HG02798 (cell line): ENCODE measurements at regions not wholly inside any gene's neighbourhood (a gene's known extent, or its start where the extent isn't known, plus 50 kb on each side); places are given as distances from the start of the nearest gene placed in this dataset.
A peak's percentile ranks its signal among the peaks of the same experiment; 100 is the strongest.
"Not testable (repeated sequence)": the region's sequence is repeated elsewhere in the genome, so short reads cannot be mapped to it uniquely, and the experiment has no call there.

ENCODE experiments used
- ATAC-seq: cut with Tn5 transposase; IDR thresholded peaks from one replicate; pipeline ENCODE4 v1.9.1; 2021; ENCODE audit warnings: mild to moderate bottlenecking; ENCODE audit not compliant: unreplicated experiment, poor library complexity

DNA sequence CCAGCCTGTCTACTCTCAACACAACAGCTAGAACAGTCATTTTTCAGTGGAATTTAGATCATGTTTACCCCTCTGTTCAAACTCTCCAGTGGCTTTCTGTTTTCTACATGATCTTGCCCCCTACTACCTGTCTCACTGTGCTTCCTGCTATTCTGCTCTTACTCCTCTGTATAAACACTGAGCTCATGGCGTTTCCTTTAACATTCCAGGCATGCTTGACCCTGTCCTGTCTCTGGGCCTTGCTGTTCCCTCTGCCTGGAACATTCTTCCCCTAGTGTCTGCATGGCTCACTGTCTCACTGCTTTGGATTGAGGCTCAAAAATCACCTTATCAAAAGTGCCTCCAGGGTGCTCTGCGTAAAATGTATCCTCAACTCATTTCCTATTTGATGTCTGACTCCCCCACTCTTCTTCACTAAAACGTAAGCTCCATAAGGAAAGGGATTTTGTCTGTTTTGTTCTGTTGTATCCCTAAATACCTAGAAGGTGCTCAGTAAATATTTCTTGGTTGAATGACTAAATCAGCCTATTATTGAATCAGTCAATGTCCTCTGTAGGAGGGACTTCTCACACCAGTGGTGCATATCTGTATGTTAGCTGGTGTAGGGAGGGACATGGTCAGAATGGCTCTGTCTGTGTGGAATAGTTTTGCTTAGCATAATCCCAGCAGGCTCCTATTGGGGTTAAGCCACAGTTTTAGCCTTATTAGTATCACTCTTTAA is 78.0 kb upstream of the VKORC1L1 start:
- ATAC-seq, result not testable (repeated sequence)

DNA sequence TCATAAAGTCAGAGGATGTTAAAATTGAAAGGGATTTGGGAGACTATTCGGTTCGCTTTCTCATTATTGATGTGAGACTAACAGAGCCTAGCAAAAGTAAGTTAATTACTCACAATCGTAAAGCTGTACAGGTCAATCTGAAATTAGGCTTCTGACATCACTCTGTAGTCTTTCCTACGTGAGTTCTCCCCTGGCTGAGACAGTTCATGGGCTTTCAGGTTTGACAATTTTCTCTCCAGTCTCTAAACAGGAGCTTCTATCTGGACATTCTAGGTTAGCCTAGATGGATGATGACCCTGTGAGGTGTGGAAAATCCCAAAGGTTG is 77.5 kb upstream of the VKORC1L1 start:
- ATAC-seq, result not testable (repeated sequence)

DNA sequence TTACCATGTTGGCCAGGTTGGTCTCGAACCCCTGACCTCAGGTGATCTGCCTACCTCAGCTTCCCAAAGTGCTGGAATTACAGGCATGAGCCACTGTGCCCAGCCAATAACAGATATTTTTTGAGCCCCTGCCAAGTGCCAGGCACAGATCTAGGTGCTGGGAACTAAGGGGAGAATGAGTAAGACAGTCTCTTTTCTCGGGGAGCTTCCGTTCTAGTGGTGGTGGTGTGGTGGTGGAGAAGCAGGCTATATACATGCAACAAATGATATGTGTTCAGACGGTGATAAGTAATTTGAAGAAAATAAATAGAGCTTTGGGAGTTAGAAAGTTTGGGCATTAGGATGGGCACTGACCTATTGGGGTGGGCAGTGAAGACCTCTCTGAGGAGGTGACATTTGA is 76.7 kb upstream of the VKORC1L1 start:
- ATAC-seq, result no peak

DNA sequence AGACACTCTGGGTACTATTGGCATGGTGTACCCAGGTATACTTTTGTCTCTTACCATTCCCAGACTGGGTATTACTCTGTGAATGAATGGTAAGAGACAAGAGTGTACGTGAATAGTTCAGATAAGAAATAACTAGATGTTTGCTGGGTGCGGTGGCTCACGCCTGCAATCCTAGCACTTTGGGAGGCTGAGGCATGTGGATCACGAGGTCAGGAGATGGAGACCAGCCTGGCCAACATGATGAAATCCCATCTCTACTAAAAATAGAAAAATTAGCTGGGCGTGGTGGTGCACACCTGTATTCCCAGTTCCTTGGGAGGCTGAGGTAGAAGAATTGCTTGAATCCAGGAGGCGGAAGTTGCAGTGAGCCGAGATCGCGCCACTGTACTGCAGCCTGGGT is 75.8 kb upstream of the VKORC1L1 start:
- not testable (repeated sequence) for ATAC-seq

DNA sequence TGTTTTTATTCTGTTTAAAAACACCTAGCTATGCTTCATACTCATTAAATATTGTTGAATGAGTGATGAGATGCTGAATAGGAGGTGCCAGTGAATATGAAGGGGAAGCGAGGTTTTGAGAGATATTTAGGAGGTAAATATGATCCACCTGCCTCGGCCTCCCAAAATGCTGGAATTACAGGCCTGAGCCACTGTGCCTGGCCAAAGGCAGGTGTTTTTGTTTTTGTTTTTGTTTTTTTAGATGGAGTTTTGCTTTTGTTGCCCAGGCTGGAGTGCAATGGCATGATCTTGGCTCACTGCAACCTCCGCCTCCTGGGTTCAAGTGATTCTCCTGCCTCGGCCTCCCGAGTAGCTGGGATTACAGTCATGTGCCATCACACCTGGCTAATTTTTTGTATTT is 75.3 kb upstream of the VKORC1L1 start:
- not testable (repeated sequence) for ATAC-seq

DNA sequence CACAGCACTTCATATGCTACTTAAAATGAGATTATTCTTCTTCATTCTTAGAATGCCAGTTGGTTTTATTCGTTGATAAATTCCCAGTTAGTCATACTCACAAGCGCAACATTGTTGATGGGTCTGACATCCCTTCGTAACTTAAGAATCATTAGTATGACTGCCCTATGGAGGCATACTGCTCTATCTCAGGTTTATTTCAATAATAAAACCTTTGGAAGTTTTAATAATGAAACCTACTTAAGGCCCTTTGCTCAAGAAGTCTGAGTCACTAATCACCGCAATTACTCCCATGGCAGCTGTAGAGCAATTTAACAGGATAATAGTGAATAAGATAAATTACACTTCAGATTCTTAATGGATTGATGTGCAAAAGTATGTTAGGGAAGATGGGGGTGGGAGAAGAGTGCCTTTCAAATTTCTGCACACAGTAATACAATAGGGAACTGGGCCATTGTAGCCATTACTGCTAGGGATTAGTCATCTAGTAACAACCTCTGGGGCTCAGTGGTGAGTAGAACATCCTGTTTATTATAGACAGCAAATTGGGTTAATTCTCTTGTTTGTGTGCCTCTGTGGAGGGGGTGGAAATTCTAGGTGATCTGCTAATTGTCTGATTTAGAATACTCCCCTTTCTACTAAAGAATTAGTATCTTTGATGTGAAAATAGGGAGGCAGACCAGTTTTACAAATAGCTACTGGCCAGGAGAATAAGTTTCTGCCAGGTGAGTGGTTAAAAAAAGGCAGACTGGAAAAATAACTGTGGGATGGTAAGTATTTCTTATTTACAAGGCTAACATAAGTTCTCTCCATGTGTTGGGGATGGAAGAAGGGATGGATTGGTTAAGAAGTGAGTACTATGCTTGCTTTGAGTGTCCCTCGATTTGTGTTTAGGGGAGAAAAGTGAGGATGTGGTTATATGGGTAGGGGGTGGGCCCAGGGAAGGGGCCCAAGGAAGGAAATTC is 74.5 kb upstream of the VKORC1L1 start:
- ATAC-seq, result peak; percentile 88

DNA sequence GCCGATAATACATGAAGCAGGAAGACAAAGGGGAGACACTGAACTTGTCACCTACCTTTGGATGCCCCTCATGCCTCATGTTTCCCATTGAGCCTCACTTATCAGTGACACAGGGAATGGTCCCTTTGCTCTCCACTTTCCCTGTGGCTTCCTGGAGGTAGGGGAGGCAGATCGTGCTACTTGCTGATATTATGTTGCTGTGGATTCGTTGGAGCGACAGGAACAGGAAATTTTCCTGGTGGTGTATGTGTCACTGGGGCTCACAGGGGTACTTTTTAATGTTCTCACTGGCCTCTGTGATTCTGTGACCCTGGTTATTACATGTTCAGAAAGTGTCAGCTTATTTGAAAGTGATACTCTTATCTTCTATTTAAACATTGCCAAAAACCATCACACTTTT is 72.7 kb upstream of the VKORC1L1 start:
- ATAC-seq, result not testable (repeated sequence)

DNA sequence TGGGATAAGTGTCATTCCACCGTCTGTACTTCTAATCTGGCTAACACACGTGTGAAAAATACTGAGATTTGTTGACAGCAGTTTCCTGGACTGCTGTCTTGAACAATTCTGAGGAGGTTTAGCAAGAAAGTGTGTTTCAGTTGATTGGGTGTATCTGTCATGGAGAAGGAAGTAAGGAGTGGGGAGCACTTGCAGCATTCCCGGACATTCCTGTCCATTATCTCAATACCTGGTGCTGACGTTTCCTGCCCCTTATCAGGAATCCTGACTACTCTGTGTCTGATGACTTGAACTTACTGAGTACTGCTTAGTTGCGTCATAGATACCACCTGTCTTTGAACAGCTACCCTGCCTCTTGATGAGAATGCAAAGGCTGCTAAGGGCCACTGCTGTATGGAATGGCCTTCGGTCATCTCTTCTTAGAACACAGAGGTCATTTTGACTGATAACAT is 72.0 kb upstream of the VKORC1L1 start:
- ATAC-seq, result no peak

DNA sequence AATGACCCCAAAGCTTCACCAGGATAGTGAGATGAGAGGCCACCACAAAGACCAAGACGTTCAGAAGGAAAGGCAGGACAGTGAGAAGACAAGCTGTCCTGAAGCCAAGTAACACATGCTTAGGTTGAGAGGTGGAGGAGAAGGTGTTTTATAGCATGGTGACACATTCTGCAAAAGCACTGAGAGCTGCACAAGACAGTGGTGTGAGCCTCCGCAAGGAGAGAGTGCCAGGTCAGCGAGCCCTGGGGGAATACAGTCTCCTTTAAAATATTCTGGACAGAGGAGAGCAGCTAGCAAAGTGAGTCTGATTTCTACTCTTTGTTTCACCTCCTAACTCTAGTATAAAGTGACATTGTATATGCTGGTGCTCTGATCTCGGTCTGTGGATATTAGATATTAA is 68.0 kb upstream of the VKORC1L1 start:
- ATAC-seq, result no peak

DNA sequence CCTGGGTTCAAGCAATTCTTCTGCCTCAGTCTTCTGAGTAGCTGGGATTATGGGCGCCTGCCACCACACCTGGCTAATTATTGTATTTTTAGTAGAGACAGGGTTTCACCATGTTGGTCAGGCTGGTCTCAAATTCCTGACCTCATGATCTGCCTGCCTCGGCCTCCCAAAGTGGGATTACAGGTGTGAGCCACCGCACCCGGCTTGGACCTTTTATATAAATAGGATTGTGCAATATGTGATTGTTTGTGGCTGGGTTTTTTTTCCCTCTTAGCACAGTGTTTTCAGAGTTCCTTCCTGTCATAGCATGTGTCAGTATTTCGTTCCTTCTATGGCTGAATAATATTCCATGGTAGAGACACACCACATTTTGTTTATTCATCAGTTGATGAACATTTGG is 65.8 kb upstream of the VKORC1L1 start:
- ATAC-seq, result not testable (repeated sequence)

DNA sequence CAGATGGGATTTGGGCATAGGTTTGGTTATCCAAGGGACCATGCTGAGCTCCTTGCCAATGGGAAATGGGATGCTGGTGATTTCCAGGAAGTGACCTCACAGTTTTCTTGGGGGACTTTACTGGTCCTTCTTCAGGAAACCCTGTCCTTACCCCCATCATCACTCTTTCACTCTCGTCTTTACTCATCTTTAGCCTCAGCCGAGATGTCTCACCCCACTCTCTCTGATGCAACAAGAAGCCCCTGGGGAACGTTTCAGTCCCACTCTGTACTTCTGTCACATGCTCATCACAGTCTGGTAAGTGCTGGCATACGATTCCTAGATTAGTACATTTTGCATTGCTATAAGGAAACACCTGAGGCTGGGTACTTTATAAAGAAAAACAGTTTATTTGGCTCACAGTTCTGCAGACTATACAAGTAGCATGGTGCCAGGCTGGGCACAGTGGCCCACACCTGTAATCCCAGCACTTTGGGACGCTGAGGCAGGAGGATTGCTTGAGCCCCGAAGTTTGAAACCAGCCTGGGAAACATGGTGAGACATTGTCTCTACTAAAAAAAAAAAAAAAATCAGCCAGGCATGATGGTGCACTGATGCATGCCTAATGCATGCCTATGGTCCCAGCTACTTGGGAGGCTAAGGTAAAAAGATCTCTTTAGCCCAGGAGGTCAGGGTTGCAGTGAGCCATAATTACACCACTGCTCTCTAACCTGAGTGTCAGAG is 63.5 kb upstream of the VKORC1L1 start:
- peak; percentile 83 for ATAC-seq

DNA sequence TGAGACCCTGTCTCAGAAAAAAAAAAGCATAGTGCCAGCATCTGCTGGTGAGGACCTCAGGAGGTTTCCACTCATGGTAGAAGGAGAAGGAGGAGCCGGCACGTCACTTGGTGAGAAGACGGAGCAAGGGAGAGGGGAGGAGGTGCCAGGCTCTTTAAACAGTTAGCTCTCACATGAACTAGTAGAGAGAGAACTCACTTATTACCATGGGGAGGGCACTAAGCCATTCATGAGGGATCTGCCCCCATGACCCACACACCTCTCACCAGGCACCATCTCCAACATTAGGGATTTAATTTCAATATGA is 62.9 kb upstream of the VKORC1L1 start:
- peak; percentile 42 for ATAC-seq

DNA sequence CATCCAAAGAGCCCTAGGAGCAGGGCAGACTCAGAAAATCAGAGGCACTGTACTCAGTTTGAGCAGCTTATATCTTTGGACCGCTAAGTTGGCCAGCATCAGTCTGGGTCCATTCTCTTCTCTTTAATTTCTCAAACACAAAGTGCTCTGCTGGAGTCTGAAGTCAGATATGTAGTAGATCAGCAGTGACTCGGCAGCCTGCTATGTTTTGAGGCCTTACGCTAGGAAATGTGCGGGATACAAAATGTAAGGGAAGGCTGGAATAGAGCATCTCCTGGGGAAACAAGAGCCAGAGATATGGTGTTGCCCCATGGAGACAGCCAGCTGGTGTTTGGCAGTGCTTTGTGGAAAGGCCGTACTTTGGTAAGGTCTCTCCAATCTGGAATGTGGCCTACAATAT is 60.6 kb upstream of the VKORC1L1 start:
- no peak for ATAC-seq

DNA sequence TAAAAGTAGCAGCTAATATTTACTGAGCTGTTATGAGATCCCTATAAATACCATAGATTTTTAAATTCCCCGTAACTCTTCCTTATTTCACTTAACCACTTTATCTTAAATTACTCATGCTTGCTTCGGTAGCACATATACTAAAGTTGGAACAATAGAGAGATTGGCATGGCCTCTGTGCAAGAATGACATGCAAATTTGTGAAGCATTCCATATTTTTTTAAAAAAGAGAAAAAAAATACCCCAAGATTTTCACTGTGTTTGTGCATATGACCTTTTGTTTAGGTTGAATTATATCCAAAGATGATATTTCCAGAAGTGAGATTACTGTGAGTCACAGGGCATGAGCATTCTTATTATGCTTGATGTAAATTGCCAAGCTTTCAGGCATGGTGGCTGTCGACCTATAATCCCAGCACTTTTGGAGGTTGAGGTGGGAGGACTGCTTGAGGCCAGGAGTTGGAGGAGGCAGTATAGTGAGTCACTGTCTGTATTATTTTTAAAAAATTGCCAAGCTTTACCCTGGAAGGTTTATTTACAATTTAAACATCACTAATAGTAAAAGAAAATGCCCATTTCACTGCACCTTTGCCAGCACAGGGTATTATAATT is 58.2 kb upstream of the VKORC1L1 start:
- not testable (repeated sequence) for ATAC-seq

DNA sequence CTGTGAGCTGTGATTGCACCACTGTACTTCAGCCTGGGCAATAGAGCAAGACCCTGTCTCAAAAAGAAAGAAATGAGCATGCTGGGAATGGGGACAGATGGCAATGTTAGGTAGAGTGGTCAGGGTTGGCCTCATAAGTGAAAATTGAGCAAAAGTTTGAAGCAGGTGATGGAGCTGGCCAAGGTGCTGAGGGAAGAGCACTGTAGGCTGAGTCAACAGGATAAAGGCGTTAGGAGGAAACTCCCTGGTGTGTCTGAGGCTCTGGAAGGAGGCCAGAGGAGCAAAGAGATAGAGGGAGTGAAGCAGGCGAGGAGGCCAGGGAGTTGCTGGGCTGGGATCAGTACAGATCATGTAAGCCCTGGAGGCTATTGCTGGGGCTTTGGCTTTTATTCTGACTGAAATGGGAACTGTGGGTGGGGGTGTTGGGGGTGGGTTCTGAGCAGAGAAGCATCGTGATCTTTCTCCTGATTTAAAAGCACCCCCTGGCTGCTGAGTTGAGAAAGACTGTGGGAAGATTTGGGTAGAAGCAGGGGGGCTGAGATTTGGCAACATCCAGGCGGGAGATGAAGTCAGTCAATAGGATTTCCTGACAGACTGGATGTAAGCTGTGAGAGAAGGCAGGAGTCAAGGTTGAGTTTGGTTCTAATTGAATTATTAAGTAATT is 52.5 kb upstream of the VKORC1L1 start:
- no peak for ATAC-seq
